NT2/D1 (cell line): ENCODE measurements at regions not wholly inside any gene's neighbourhood (a gene's known extent, or its start where the extent isn't known, plus 50 kb on each side); places are given as distances from the start of the nearest gene placed in this dataset.
A peak's percentile ranks its signal among the peaks of the same experiment; 100 is the strongest.

Experiments used
- DNase-seq: peaks from one replicate; pipeline ENCODE4 v3.0.0-alpha.2; 2011; ENCODE audit warnings: low read depth, low spot score
- H3K27me3 ChIP-seq: 2 replicates; pipeline ENCODE4 v1.6.0; 2011; ENCODE audit warnings: mild to moderate bottlenecking; ENCODE audit not compliant: insufficient read length, insufficient read depth
- H3K36me3 ChIP-seq: 2 replicates; pipeline ENCODE4 v1.6.1; 2011; ENCODE audit warnings: mild to moderate bottlenecking, low read length, mixed read lengths; ENCODE audit not compliant: insufficient read depth, insufficient read length
- H3K4me1 ChIP-seq: 2 replicates; pipeline ENCODE4 v1.5.1; 2011; ENCODE audit not compliant: insufficient read depth, insufficient read length
- H3K4me3 ChIP-seq: 2 replicates; pipeline ENCODE4 v1.5.1; 2011; ENCODE audit warnings: low read depth; ENCODE audit not compliant: insufficient read length
- H3K9ac ChIP-seq: 2 replicates; pipeline ENCODE4 v1.6.0; 2011; ENCODE audit warnings: low read depth; ENCODE audit not compliant: insufficient read length
- H3K9me3 ChIP-seq: 2 replicates; pipeline ENCODE4 v1.5.1; 2011; ENCODE audit warnings: mild to moderate bottlenecking, low read length; ENCODE audit not compliant: insufficient read depth
- SUZ12 ChIP-seq: IDR thresholded peaks from 2 replicates; pipeline ENCODE4 v1.6.1; 2011; ENCODE audit not compliant: insufficient read length, insufficient read depth; ENCODE audit errors: extremely low read depth
- YY1 ChIP-seq: IDR thresholded peaks from 2 replicates; pipeline ENCODE4 v1.6.1; 2011; ENCODE audit not compliant: insufficient read length, insufficient read depth
- ZNF274 ChIP-seq: IDR thresholded peaks from 2 replicates; pipeline ENCODE4 v1.6.1; 2011; ENCODE audit warnings: mild to moderate bottlenecking, low read depth, low read length

DNA sequence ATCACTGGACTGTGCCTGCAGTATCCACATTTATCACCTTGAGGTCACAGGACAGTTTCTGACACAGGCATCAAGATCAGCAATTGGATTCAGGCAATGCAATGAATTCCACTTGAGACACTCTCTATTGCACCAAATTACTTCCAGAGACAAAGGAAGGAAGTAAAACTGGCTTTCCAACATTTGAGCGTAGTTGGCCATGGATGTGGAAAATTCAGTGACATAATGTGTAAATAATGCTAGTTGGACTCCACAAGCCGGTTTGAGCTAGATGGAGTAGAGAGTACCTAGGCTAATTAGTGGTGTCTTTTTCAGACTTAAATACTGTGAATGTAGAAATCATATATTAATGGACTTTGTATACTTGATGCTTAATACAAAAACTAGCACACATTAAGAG lies 168.3 kb upstream of the SYT1 start:
- TF ChIP-seq SUZ12 (no peak), ZNF274 (no peak), YY1 (no peak)
- H3K27me3 ChIP-seq: no peaks in the 10 kb centered on the region

DNA sequence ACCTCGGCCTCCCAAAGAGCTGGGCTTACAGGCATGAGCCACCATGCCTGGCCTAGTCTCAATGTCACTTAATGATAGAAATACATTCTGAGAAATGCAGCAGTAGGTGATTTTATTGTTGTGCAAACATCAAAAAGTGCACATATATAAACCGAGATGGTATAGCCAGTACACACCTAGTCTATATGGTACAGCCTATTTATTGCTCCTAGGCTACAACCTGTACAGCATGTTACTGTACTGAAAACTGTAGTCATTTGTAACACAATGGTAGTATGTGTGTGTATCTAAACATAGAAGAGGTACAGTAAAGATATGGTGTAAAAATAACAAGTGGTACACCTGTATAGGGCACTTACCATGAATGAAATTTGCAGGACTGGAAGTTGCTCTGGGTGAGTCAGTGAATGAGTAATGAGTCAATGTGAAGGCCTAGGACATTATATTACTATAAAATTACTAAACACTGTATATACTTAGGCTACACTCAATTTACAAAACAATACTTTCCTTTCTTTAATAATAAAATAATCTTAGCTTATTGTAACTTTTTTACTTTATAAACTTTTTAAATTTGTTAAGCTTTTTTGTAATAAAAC lies 166.7 kb upstream of the SYT1 start:
- H3K27me3 ChIP-seq: no peaks in the 10 kb centered on the region
- no peak for TF ChIP-seq YY1
- DNase-seq: no peak
- no peak overlapping the region for H3K4me3 ChIP-seq
- no peaks in the 10 kb centered on the region for H3K36me3 ChIP-seq
- no peaks in the 10 kb centered on the region for H3K4me1 ChIP-seq
- no peak overlapping the region for H3K9ac ChIP-seq
- no peaks in the 10 kb centered on the region for H3K9me3 ChIP-seq

More for the DNA sequence above, 168.3 kb upstream of the SYT1 start:
- no peak overlapping the region for H3K9ac ChIP-seq
- H3K36me3 ChIP-seq: no peaks in the 10 kb centered on the region
- no peaks in the 10 kb centered on the region for H3K9me3 ChIP-seq
- no peak overlapping the region for H3K4me3 ChIP-seq
- no peak for DNase-seq
- no peaks in the 10 kb centered on the region for H3K4me1 ChIP-seq

DNA sequence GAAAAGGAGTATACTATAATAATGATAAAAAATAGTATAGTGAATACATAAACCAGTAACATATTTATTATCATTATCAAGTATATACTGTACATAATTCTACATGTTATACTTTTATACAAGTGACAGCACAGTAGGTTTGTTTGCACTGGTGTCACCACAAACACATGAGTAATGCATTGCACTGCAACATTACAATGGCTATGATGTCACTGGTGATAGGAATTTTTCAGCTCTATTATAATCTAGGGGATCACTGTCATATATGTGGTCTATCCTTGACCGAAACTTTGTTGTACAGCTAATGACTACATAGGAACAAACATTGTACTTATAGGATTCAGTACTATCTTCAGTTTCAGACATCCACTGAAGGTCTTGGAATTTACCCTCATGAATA lies 165.8 kb upstream of the SYT1 start:
- no peak for DNase-seq
- H3K4me1 ChIP-seq: no peaks in the 10 kb centered on the region

DNA sequence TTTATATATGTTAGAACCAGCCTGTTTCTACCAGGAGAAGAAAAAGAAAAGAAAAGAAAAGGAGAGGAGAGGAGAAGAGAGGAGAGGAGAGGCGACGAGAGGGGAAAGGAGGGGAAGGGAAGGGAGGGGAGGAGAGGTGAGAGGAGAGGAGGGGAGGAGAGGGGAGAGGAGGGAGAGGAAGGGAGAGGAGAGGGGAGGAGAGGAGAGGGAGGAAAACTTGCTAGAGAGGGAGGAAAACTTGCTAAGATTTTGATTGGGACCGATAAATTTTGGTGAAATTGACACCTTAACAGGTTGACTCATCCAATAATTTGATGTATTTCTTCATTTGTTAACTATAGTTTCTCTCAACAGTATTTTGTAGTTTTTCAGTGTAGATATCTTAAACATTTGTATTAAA lies 164.0 kb upstream of the SYT1 start:
- no peak overlapping the region for H3K9ac ChIP-seq
- H3K4me1 ChIP-seq: no peaks in the 10 kb centered on the region
- no peak overlapping the region for H3K4me3 ChIP-seq
- no peaks in the 10 kb centered on the region for H3K27me3 ChIP-seq
- DNase-seq: no peak
- no peaks in the 10 kb centered on the region for H3K36me3 ChIP-seq
- H3K9me3 ChIP-seq: no peaks in the 10 kb centered on the region
- no peak for TF ChIP-seq ZNF274
- TF ChIP-seq SUZ12: no peak
- no peak for TF ChIP-seq YY1

More for the DNA sequence above, 165.8 kb upstream of the SYT1 start:
- no peak for TF ChIP-seq YY1
- TF ChIP-seq SUZ12: no peak
- no peak for TF ChIP-seq ZNF274
- Histone ChIP-seq H3K4me3 (no peak overlapping the region), H3K36me3 (no peaks in the 10 kb centered on the region), H3K9me3 (no peaks in the 10 kb centered on the region), H3K27me3 (no peaks in the 10 kb centered on the region), H3K9ac (no peak overlapping the region)

DNA sequence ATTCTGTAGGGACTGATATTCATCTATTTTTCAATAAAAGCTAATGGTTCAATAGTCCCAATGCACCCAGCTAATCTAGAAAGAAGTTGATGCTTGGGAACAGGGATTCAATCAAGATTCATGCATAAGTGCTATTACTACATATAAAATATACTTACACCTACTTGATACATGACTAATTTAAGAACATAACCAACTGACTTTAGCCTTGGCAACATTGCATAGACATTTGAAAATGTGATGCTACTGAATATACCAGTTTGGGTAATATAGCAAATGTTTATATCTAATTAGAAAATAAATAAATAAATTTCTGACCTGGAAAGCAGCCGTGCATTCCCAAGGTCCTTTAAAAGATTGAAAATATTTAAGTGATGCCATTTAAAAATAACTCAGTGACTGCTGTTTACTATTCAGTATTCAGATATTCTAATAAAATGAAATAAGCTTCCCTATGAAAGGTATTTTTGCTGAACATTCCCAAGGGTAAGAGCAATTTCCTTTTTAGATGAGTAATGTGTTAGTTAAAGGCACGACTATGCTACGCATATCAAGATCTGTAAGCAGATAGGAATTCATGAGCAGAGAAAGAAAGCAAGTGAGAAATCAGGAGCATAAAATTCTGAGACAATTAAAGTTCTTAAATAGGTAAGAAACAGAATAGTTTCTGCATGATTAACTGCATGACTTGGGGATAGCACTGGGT lies 160.6 kb upstream of the SYT1 start:
- Histone ChIP-seq H3K4me3 (no peak overlapping the region), H3K9ac (no peak overlapping the region), H3K36me3 (no peaks in the 10 kb centered on the region), H3K9me3 (no peaks in the 10 kb centered on the region), H3K4me1 (no peaks in the 10 kb centered on the region), H3K27me3 (no peaks in the 10 kb centered on the region)
- TF ChIP-seq SUZ12 (no peak), YY1 (no peak), ZNF274 (no peak)
- no peak for DNase-seq

DNA sequence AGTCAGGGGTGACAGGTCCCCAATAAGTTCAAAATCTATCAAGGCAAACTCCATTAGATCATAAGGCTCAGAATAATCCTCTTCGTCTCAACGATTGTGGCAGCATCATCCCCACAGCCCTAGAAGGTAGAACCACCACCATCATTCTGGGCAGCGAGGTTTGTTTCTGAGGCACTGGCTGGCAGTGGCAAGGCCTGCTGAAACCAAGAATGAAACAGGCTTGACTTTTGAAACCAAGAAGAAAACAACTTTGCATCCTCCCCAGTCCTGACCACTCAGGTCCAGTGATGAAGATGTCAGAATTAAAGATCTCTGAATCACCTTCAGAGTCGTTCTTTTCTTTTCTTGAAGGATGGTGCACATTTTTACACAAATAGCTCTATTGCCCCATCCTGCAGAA lies 152.6 kb upstream of the SYT1 start:
- TF ChIP-seq YY1: no peak
- Histone ChIP-seq H3K9me3 (no peaks in the 10 kb centered on the region), H3K4me3 (no peak overlapping the region), H3K27me3 (no peaks in the 10 kb centered on the region), H3K36me3 (no peaks in the 10 kb centered on the region), H3K4me1 (no peaks in the 10 kb centered on the region), H3K9ac (no peak overlapping the region)
- DNase-seq: no peak

DNA sequence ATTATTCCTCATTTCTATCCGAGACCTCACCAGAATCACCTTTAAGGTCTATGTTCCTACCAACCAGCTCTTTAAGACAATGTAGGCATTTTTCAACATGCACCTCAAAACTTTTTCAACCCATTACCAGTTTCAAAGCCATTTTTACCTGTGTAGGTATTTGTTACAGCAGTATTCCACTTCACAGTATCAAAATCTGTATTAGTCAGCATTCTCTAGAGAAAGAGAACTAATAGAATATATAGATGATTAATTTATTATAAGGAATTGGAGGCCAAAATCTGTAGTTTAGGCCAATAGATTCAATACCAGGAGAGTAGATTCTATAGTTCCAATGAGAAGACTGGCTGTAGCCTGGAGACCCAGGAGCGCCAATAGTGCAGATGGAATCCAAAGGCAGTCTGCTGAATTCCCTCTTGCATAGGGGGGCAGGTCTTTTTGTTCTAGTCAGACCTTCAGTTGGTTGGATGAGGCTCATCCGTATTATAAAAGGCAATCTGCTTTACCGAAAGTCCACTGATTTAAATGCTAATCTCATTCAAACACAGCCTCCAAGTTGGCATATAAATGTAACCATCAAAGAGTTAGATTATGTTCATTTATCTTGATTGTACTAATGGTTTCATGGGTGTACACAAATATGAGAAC lies 151.6 kb upstream of the SYT1 start:
- H3K36me3 ChIP-seq: no peaks in the 10 kb centered on the region
- H3K9ac ChIP-seq: no peak overlapping the region
- peak; percentile 9 for DNase-seq
- no peaks in the 10 kb centered on the region for H3K27me3 ChIP-seq
- no peaks in the 10 kb centered on the region for H3K4me1 ChIP-seq
- H3K9me3 ChIP-seq: no peaks in the 10 kb centered on the region
- TF ChIP-seq ZNF274 (no peak), YY1 (no peak), SUZ12 (no peak)
- no peak overlapping the region for H3K4me3 ChIP-seq
